WTC11 (cell line): ENCODE measurements at regions not wholly inside any gene's neighbourhood (a gene's known extent, or its start where the extent isn't known, plus 50 kb on each side); places are given as distances from the start of the nearest gene placed in this dataset.

ENCODE experiments used
- ATAC-seq: fragments of 200-7000 bp; cut with Tn5 transposase; 2 replicates; pipeline ENCODE4 v1.10.0; 2021; ENCODE audit warnings: mild to moderate bottlenecking, moderate library complexity
- CTCF ChIA-PET: fragments of 300-600 bp; sonication (Branson Sonifier 250); formaldehyde crosslinking; loops from one replicate; lab custom pipeline; 2021; ENCODE audit warnings: antibody characterized with exemption; lab: Charles Lee
- POLR2A ChIA-PET: fragments of 350-600 bp; sonication (Branson Sonifier 250); formaldehyde crosslinking; loops from one replicate; lab custom pipeline; 2021; ENCODE audit warnings: antibody characterized with exemption; lab: Charles Lee
- DNase-seq: peaks from one replicate; pipeline ENCODE4 v3.0.0; 2021; ENCODE audit warnings: low spot score
- H3K27ac Mint-ChIP-seq: 2 replicates; pipeline ENCODE4 v1.8.0; 2021; ENCODE audit warnings: mixed read lengths
- H3K27me3 Mint-ChIP-seq: 2 replicates; pipeline ENCODE4 v1.8.0; 2021; ENCODE audit warnings: low read depth, mild to moderate bottlenecking, moderate library complexity, mixed read lengths
- H3K36me3 Mint-ChIP-seq: 2 replicates; pipeline ENCODE4 v1.8.0; 2021; ENCODE audit warnings: mixed read lengths
- H3K4me1 Mint-ChIP-seq: 2 replicates; pipeline ENCODE4 v1.8.0; 2022; ENCODE audit warnings: mixed read lengths
- H3K4me3 Mint-ChIP-seq: 2 replicates; pipeline ENCODE4 v1.8.0; 2021; ENCODE audit warnings: mild to moderate bottlenecking, moderate library complexity, mixed read lengths
- H3K9me3 Mint-ChIP-seq: 2 replicates; pipeline ENCODE4 v1.8.0; 2021; ENCODE audit warnings: mixed read lengths
- AR ChIP-seq: fragments of 250-450 bp; sonication (Bioruptor Pico); IDR thresholded peaks from 2 replicates; pipeline ENCODE4 v1.9.0; 2021; ENCODE audit warnings: mild to moderate bottlenecking
- CREM ChIP-seq: sonication (generic); formaldehyde crosslinking; IDR thresholded peaks from 2 replicates; pipeline ENCODE4 v1.8.1; 2022; ENCODE audit warnings: mild to moderate bottlenecking, missing genetic modification reagents, moderate library complexity
- CTCF ChIP-seq: fragments of 200-600 bp; IDR thresholded peaks from 2 replicates; pipeline ENCODE4 v1.8.0; 2022; ENCODE audit warnings: antibody characterized with exemption
- E2F4 ChIP-seq: sonication (generic); formaldehyde crosslinking; IDR thresholded peaks from 2 replicates; pipeline ENCODE4 v1.8.1; 2022; ENCODE audit warnings: low read depth, mild to moderate bottlenecking, moderate library complexity, missing genetic modification reagents, borderline replicate concordance
- E2F5 ChIP-seq: sonication (generic); formaldehyde crosslinking; IDR thresholded peaks from 2 replicates; pipeline ENCODE4 v1.8.1; 2022; ENCODE audit warnings: mild to moderate bottlenecking, moderate library complexity, missing genetic modification reagents
- ESRRA ChIP-seq: sonication (generic); formaldehyde crosslinking; IDR thresholded peaks from 2 replicates; pipeline ENCODE4 v1.8.1; 2022; ENCODE audit warnings: mild to moderate bottlenecking, missing genetic modification reagents, borderline replicate concordance
- GTF2I ChIP-seq: fragments of 250-450 bp; sonication (Bioruptor Pico); conservative IDR thresholded peaks from 2 replicates; pipeline ENCODE4 v1.4.0; 2021; ENCODE audit warnings: mild to moderate bottlenecking
- JAZF1 ChIP-seq: fragments of 250-450 bp; sonication (Bioruptor Pico); IDR thresholded peaks from 2 replicates; pipeline ENCODE4 v1.9.0; 2021; ENCODE audit warnings: moderate library complexity, mild to moderate bottlenecking, inconsistent platforms
- NFYB ChIP-seq: sonication (generic); formaldehyde crosslinking; conservative IDR thresholded peaks from 2 replicates; pipeline ENCODE4 v1.8.0; 2022; ENCODE audit warnings: low read depth, missing genetic modification reagents
- NR3C1 ChIP-seq: sonication (generic); formaldehyde crosslinking; conservative IDR thresholded peaks from 2 replicates; pipeline ENCODE4 v1.8.1; 2023; ENCODE audit warnings: low read depth, mild to moderate bottlenecking, missing genetic modification reagents
- SMAD3 ChIP-seq: sonication (generic); formaldehyde crosslinking; IDR thresholded peaks from 2 replicates; pipeline ENCODE4 v1.8.0; 2022; ENCODE audit warnings: missing genetic modification reagents, mild to moderate bottlenecking, borderline replicate concordance
- SMAD4 ChIP-seq: sonication (generic); formaldehyde crosslinking; IDR thresholded peaks from 2 replicates; pipeline ENCODE4 v1.8.0; 2022; ENCODE audit warnings: mild to moderate bottlenecking, missing genetic modification reagents
- SOX15 ChIP-seq: fragments of 250-450 bp; sonication (Bioruptor Pico); IDR thresholded peaks from 2 replicates; pipeline ENCODE4 v1.9.0; 2021; ENCODE audit warnings: mild to moderate bottlenecking
- TEAD1 ChIP-seq: sonication (generic); formaldehyde crosslinking; IDR thresholded peaks from 2 replicates; pipeline ENCODE4 v1.8.0; 2022; ENCODE audit warnings: mild to moderate bottlenecking, missing genetic modification reagents
- ZBTB21 ChIP-seq: sonication (generic); formaldehyde crosslinking; IDR thresholded peaks from 2 replicates; pipeline ENCODE4 v1.8.1; 2023; ENCODE audit warnings: mild to moderate bottlenecking, missing genetic modification reagents, borderline replicate concordance
- ZNF281 ChIP-seq: sonication (generic); formaldehyde crosslinking; IDR thresholded peaks from 2 replicates; pipeline ENCODE4 v1.8.0; 2023; ENCODE audit warnings: mild to moderate bottlenecking, missing genetic modification reagents
- ZNF512 ChIP-seq: sonication (generic); formaldehyde crosslinking; IDR thresholded peaks from 2 replicates; pipeline ENCODE4 v1.8.1; 2022; ENCODE audit warnings: missing genetic modification reagents, borderline replicate concordance
- TF ChIP-seq, protein P1 (sequence below): sonication (generic); formaldehyde crosslinking; IDR thresholded peaks from 2 replicates; pipeline ENCODE4 v1.8.1; 2022; ENCODE audit warnings: mild to moderate bottlenecking, missing genetic modification reagents, moderate library complexity, borderline replicate concordance
- TF ChIP-seq, protein P2 (sequence below): sonication (generic); formaldehyde crosslinking; IDR thresholded peaks from 2 replicates; pipeline ENCODE4 v1.8.0; 2022; ENCODE audit warnings: mild to moderate bottlenecking, missing genetic modification reagents
- TF ChIP-seq, protein P3 (sequence below): fragments of 250-450 bp; sonication (Bioruptor Pico); IDR thresholded peaks from 2 replicates; pipeline ENCODE4 v1.8.0; 2021; ENCODE audit warnings: mild to moderate bottlenecking
- TF ChIP-seq, protein P4 (sequence below): fragments of 250-450 bp; sonication (Bioruptor Pico); IDR thresholded peaks from 2 replicates; pipeline ENCODE4 v1.9.0; 2021; ENCODE audit warnings: mild to moderate bottlenecking

DNA sequence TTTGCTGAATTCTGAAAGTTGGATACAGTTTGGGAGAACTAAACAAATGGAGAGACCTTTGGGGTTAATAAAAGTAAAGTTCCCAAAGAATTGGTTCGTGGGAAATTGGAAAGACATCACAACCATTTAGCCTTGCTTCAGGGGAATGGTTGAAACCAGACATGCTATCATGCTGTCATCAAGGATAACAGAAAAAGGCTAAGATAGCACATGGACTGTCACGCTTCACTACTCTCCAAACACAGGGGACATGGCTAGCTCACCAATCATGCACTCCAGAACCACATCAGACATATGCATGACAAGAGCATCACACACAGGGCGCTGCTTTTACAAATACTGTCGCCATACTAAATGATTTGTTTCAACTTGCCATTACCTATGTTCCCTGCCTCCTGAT, 671.7 kb upstream of the ROBO1 start (continued):
- TF ChIP-seq ZNF281 (CRISPR knock-in tag) (no peak), NR3C1 (no peak), JAZF1 (CRISPR knock-in tag) (no peak), TEAD1 (CRISPR knock-in tag) (no peak), ZBTB21 (CRISPR knock-in tag) (no peak), SMAD4 (CRISPR knock-in tag) (no peak), GTF2I (CRISPR knock-in tag) (no peak), AR (CRISPR knock-in tag) (no peak)

- no peak overlapping the region for H3K4me3 Mint-ChIP-seq
- ChIA-PET POLR2A (no interaction called here), CTCF (no interaction called here)
- no peaks in the 10 kb centered on the region for H3K36me3 Mint-ChIP-seq
- no peak for ATAC-seq
- H3K27me3 Mint-ChIP-seq, result no peaks in the 10 kb centered on the region
- no peak overlapping the region for H3K27ac Mint-ChIP-seq
- H3K9me3 Mint-ChIP-seq, result peaks cover 3% of the 10 kb centered on the region
- no peak for DNase-seq
- no peaks in the 10 kb centered on the region for H3K4me1 Mint-ChIP-seq
- TF ChIP-seq, protein P1, sequence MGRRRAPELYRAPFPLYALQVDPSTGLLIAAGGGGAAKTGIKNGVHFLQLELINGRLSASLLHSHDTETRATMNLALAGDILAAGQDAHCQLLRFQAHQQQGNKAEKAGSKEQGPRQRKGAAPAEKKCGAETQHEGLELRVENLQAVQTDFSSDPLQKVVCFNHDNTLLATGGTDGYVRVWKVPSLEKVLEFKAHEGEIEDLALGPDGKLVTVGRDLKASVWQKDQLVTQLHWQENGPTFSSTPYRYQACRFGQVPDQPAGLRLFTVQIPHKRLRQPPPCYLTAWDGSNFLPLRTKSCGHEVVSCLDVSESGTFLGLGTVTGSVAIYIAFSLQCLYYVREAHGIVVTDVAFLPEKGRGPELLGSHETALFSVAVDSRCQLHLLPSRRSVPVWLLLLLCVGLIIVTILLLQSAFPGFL (CRISPR knock-in tag), result no peak
- no peak for TF ChIP-seq E2F4 (CRISPR knock-in tag)
- TF ChIP-seq, protein P2, sequence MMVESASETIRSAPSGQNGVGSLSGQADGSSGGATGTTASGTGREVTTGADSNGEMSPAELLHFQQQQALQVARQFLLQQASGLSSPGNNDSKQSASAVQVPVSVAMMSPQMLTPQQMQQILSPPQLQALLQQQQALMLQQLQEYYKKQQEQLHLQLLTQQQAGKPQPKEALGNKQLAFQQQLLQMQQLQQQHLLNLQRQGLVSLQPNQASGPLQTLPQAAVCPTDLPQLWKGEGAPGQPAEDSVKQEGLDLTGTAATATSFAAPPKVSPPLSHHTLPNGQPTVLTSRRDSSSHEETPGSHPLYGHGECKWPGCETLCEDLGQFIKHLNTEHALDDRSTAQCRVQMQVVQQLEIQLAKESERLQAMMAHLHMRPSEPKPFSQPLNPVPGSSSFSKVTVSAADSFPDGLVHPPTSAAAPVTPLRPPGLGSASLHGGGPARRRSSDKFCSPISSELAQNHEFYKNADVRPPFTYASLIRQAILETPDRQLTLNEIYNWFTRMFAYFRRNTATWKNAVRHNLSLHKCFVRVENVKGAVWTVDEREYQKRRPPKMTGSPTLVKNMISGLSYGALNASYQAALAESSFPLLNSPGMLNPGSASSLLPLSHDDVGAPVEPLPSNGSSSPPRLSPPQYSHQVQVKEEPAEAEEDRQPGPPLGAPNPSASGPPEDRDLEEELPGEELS (CRISPR knock-in tag), result no peak
- no peak for TF ChIP-seq ESRRA (CRISPR knock-in tag)
- no peak for TF ChIP-seq NFYB (CRISPR knock-in tag)
- no peak for TF ChIP-seq CTCF
- TF ChIP-seq E2F5 (CRISPR knock-in tag), result no peak
- TF ChIP-seq ZNF512 (CRISPR knock-in tag), result no peak
- TF ChIP-seq, protein P3, sequence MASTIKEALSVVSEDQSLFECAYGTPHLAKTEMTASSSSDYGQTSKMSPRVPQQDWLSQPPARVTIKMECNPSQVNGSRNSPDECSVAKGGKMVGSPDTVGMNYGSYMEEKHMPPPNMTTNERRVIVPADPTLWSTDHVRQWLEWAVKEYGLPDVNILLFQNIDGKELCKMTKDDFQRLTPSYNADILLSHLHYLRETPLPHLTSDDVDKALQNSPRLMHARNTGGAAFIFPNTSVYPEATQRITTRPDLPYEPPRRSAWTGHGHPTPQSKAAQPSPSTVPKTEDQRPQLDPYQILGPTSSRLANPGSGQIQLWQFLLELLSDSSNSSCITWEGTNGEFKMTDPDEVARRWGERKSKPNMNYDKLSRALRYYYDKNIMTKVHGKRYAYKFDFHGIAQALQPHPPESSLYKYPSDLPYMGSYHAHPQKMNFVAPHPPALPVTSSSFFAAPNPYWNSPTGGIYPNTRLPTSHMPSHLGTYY (CRISPR knock-in tag), result no peak
- TF ChIP-seq SOX15 (CRISPR knock-in tag), result no peak
- TF ChIP-seq, protein P4, sequence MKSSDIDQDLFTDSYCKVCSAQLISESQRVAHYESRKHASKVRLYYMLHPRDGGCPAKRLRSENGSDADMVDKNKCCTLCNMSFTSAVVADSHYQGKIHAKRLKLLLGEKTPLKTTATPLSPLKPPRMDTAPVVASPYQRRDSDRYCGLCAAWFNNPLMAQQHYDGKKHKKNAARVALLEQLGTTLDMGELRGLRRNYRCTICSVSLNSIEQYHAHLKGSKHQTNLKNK (CRISPR knock-in tag), result no peak
- TF ChIP-seq CREM (CRISPR knock-in tag), result no peak
- no peak for TF ChIP-seq SMAD3
Measured at GRCh38 chr3:80434366-80434765, 666.6 kb upstream of the ROBO1 start.
